ENCODE measurements at regions not wholly inside any gene's neighbourhood (a gene's known extent, or its start where the extent isn't known, plus 50 kb on each side); places are given as distances from the start of the nearest gene placed in this dataset.
"Not testable (repeated sequence)": the region's sequence is repeated elsewhere in the genome, so short reads cannot be mapped to it uniquely, and the experiment has no call there.

- DNase-seq (ENCODE audit: low read depth) = no peak
These were observed 2252.9 kb upstream of the AGA start for GRCh38 chr4:179695175-179695574.

- DNase-seq (ENCODE audit: low read depth) = no peak
These were observed 2256.1 kb upstream of the AGA start for GRCh38 chr4:179698321-179698720.

DNA sequence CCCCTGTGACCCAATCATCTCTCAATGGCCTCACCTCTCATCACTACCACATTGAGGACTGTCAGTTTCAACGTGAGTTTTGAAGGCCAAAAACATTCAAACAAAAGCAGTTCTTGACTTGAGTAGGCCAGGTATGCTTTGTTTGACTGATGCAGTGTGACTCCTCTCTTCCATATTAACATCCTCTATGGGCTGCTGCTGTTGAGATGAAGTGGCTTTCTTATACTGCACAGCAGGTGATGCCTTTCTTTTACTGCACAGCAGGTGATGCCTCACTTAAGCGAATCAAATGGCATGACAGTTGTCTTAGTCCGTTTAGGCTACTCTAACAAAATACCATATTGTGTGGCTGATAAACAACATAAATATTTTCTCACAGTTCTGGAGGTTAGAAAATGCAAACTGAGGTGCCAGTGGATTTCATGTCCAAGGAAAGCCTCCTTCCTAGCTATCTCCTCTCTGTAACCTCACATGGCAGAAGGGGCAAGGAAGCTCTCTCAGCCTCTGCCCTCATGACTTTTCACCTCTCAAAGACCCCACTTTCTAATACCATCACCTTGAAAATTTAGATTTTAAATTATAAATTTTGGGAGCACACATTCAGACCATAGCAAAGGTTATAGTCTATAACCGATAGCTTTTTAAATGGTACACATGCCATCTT is 2267.9 kb upstream of the AGA start:
- DNase-seq (ENCODE audit: low read depth) = no peak

- no peak for DNase-seq (ENCODE audit: low read depth)
These were observed 2277.7 kb upstream of the AGA start for GRCh38 chr4:179719766-179720450.

GRCh38 chr4:179726491-179726890 is 2284.3 kb upstream of the AGA start:
- not testable (repeated sequence) for DNase-seq (ENCODE audit: low read depth)

DNA sequence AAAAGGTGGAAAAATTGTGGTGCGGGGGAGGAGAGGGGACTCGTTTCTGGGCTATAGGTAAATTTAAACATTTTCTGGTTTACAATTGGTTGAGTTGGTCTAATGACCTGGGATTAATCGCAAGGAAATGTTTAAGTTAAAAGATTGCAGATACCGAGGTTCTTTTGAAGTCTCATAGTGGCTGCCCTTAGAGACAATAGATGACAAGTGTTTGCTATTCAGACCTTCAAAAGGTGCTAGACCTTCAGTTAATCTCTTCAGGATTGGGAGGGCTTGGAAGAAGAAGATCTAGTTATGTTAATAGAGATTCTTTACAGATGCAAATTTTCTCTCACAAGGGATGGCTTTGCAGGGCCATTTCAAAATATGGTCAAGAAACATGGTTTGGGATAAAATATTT is 2286.1 kb upstream of the AGA start:
- DNase-seq (ENCODE audit: low read depth) = no peak

- not testable (repeated sequence) for DNase-seq (ENCODE audit: low read depth)
These were observed 2294.6 kb upstream of the AGA start for GRCh38 chr4:179736820-179737219.

- no peak for DNase-seq (ENCODE audit: low read depth)
These were observed 2296.6 kb upstream of the AGA start for GRCh38 chr4:179738822-179739221.

DNA sequence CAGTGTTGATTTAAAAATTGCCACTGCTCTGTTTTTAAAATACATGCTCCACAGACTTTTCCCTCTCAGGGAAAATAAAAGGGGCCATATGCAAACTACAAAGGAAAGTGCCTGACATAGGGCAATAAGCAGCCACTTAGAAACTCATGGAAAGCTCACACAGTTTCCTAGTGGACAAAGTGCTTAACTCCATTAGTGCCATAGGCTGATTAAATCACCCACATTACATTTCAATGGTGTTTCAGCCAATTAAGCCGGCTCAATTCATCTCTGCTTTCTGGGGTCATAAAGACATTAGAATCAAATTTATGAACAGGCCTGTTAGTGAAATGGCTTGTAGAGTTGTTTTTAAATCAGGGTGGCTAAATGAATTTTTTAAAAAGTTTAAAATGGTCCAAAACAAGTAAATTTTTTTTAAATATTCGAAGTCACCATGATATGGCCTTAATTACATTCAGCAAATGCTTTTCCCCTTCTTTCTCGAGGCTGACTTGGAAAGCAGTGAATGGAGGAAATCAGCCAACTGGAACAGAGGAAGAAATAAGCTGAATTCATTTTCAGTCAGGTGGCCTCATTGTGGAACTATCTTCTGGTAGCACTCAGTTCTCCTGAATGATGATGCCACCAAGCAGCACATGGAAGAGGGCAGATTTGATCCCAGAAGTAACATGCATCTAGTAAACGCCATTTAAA is 2305.1 kb upstream of the AGA start:
- DNase-seq (ENCODE audit: low read depth) = no peak

DNA sequence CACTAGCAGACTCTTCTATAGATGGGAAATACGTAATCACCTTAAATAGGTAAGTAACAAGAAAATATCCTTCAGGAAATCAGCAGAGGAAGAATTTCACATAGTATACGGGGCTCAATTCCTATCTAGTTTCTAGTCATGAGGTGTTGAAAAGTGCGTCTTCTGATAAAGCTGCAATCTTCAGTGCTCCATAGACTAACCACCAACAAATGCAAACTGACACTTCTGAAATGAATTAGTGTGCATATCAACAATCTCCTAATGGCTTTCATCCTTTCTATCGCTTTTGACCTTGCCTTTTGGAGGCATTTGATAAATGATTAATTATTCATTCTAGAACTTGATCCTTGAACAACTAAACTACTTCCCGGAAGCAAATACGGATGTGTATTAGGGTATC is 2306.6 kb upstream of the AGA start:
- no peak for DNase-seq (ENCODE audit: low read depth)

DNA sequence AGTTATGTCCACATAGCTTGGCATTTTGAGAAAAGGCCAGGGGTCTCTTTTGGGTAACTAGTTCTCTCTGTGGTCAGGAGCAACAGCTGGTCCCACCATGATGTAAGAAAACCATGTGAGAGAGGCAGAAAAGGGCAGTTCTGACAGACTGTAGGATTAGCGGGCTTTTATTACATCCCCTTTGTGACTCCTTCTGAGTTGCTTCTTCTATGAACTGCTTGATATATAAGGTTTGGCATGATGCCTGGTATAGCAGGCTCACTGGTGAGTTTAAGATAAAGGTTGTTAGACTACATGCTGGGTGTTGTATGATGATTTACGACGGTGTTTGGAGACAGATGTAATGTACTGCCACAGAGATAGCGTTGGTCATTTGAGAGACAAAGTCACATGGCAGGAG is 2308.1 kb upstream of the AGA start:
- DNase-seq (ENCODE audit: low read depth) = no peak

GRCh38 chr4:179751669-179752068 is 2309.4 kb upstream of the AGA start:
- no peak for DNase-seq (ENCODE audit: low read depth)

DNA sequence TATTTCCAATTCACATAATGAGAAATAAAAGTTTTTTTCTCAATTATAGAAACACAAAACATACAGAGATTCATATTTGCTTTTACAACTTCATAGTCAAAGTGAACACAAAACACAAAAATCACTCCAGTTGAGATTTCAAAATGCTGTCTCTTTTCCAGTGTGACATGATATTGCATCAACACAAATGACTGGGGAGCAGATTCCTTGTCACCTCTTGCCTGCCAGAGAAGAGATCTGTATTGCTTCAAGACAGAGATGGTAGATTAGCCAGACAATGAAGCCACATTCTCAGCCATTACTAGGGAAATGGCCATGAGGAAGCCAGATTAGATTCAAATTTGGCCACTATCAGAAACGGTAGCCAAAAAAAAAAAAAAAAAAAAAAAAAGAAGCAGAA is 2313.1 kb upstream of the AGA start:
- DNase-seq (ENCODE audit: low read depth) = no peak

DNA sequence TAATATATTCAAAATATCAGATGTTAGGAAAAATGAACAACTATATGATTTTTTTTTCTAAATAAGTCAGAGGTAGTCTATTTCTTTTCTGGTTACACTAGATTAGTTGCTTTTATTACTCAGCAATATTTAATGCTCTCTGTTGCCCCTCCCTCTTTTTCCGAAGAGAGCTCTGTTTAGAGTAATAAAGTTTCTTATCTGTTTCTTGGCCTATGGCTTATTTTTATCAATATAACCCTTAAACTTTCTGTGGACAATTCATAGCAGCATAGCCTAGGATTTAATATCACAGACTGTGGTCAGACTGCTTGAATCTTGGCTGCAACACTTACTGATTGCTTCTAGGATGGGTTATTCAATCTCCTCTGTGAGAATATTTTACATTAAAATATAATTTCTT is 2315.4 kb upstream of the AGA start:
- DNase-seq (ENCODE audit: low read depth) = no peak

DNA sequence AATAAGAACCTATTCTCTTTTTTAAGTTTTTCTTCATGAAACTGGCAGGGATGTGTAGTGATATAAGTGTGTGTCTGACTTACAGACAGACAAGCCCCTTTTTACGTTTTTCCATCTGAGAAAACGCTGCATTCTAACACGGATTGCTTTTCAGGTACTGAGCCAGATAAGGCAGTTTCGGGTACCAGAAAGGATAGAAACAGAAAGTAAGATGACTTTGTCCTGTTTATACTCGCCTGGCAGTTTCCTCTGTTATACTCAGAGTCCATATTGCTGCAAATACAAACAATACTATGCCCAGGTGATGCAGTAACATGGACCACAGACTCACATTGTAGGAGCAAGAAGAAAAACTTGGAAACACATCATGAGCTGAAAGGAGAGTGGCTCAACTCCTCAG is 2320.6 kb upstream of the AGA start:
- no peak for DNase-seq (ENCODE audit: low read depth)

DNA sequence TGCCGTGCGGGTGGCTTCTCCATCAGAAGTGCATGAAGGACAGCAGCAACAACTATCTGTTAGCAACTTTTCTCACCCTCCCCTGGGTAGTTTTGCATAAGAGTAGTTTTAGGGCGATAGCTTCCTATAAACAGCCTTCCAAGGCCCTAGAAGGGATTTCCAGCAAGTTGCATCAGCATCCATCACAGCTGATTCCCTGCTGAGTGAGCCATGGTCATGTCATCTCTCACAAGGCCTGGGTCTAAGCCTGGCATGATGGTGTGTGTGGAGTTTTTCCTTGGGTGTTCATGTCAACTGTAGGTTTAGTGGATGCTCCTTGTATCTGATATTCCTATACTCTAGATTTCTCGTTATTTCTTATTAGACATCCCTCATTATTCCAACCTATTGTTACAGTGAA is 2324.7 kb upstream of the AGA start:
- no peak for DNase-seq (ENCODE audit: low read depth)

GRCh38 chr4:179768996-179769395 is 2326.8 kb upstream of the AGA start:
- DNase-seq (ENCODE audit: low read depth) = no peak

- DNase-seq (ENCODE audit: low read depth) = no peak
These were observed 2355.5 kb upstream of the AGA start for GRCh38 chr4:179797738-179798137.

DNA sequence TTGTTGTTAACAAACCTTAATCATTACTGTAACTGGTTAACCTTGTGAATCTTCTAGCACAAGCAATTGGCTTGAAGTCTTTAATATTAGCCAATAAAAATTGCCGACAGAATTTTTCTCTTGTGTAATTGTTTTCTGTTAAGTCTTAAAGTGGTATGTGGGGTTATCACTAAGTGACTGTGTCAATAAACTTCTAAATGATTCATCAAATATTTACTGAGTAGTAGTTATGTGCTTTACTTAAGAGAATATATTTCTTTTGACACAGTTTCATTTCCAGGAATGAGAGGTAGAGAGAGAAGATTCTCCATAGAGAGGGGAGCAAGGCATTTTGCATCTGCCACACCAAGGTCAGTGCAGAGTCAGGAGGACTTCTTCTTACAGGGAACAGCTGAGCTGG is 2361.6 kb upstream of the AGA start:
- DNase-seq (ENCODE audit: low read depth) = no peak

DNA sequence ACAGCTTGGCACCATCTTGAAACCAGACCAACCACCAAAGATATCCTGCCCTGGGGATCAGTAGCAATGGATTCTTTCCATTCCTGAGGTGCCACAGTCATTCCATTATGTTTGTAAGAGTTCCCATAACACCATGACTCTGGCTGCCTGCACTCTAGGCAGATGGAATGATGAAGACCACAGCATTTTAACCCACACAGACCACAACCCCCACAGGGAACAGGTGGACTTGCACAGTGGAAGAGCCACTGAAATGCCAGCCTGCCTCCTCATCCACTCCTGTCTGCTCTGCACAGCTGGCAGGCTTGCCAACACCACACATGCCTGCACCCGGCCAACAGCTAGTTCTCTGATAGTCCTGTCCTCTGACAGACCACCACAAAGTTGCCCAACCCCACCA is 2362.2 kb upstream of the AGA start:
- no peak for DNase-seq (ENCODE audit: low read depth)

GRCh38 chr4:179817317-179817716 is 2375.1 kb upstream of the AGA start:
- no peak for DNase-seq (ENCODE audit: low read depth)

DNA sequence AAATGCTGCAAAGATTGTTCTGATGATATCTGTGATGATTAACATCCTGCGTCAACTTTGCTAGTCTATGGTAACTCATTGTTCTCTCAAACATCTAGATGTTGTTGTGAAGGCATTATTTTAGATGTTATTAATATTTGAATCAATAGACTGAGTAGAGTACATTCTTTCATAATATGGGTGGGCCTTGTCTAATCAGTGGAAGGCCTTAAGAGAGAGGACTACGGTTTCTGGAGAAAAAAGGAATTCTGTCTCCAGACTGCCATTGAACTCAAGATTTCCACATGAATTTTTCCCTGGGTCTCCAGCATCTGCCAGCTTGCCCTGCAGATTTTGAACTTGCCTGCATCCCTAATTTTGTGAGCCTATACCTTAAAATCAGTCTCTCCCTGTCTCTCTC is 2381.1 kb upstream of the AGA start:
- no peak for DNase-seq (ENCODE audit: low read depth)

DNA sequence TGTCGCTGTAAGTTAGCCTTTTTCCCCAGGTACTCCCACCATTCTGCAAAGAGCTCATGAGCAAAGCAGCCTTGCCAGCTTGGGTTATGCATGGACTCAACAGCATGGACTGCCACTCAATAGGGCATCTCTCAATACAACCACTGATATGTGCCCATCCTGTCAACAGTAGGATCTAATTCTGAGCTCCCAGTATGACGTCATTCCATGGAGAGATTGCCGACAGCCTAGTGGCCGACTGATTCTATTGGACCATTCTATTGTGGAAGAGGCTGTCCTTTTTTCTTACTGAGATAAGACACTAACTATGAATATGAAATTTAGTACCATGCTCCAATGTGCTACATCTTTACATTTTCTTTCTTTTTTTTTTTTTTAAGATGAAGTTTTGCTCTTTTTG is 2389.0 kb upstream of the AGA start:
- no peak for DNase-seq (ENCODE audit: low read depth)

Data from stromal cell of bone marrow (primary cell).